Fibroblast of lung (primary cell): ENCODE measurements at regions not wholly inside any gene's neighbourhood (a gene's known extent, or its start where the extent isn't known, plus 50 kb on each side); places are given as distances from the start of the nearest gene placed in this dataset.

Experiments
- DNase-seq, 2 donors: peaks; one replicate each; pipeline versions ENCODE4 v3.0.0 to v3.0.0-alpha.2; 2010; ENCODE audit warnings: low read depth in 2 of 2
- H2AFZ ChIP-seq: 2 replicates; pipeline ENCODE4 v1.5.1; 2012; ENCODE audit warnings: low read length, control low read depth, inconsistent platforms
- H3K27ac ChIP-seq: 2 replicates; pipeline ENCODE4 v1.5.1; 2011; ENCODE audit warnings: low read length, control low read depth; ENCODE audit not compliant: insufficient read depth
- H3K27me3 ChIP-seq: 2 replicates; pipeline ENCODE4 v1.5.1; 2011; ENCODE audit warnings: mild to moderate bottlenecking, low read length; ENCODE audit not compliant: control insufficient read depth, insufficient read depth
- H3K36me3 ChIP-seq: 2 replicates; pipeline ENCODE4 v1.5.1; 2011; ENCODE audit warnings: low read length; ENCODE audit not compliant: control insufficient read depth, insufficient read depth
- H3K4me1 ChIP-seq: 2 replicates; pipeline ENCODE4 v1.5.1; 2011; ENCODE audit warnings: low read length; ENCODE audit not compliant: control insufficient read depth, insufficient read depth; ENCODE audit errors: extremely low read depth
- H3K4me2 ChIP-seq: 2 replicates; pipeline ENCODE4 v1.5.1; 2011; ENCODE audit warnings: low read length, control low read depth; ENCODE audit not compliant: insufficient read depth; ENCODE audit errors: extremely low read depth
- H3K4me3 ChIP-seq, 4 experiments: fragments of 200-600 bp in 1 of 4; sonication (generic) in 1 of 4; replicated peaks in 1 of 4; 2 replicates each; pipeline ENCODE4 v1.5.1; 2011 to 2016; ENCODE audit warnings: low read length in 4 of 4, low read depth in 3 of 4, mild to moderate bottlenecking in 3 of 4, control low read depth in 2 of 4, inconsistent platforms in 1 of 4, mixed read lengths in 1 of 4; ENCODE audit not compliant: insufficient read depth in 1 of 4; ENCODE audit errors: control extremely low read depth in 1 of 4
- H3K79me2 ChIP-seq: 2 replicates; pipeline ENCODE4 v1.5.1; 2012; ENCODE audit warnings: mild to moderate bottlenecking, low read length, inconsistent platforms; ENCODE audit not compliant: control insufficient read depth, insufficient read depth
- H3K9ac ChIP-seq: 2 replicates; pipeline ENCODE4 v1.5.1; 2011; ENCODE audit warnings: mild to moderate bottlenecking, low read length, control low read depth; ENCODE audit not compliant: insufficient read depth
- H3K9me3 ChIP-seq: 2 replicates; pipeline ENCODE4 v1.5.1; 2012; ENCODE audit warnings: low read depth, low read length; ENCODE audit not compliant: control insufficient read depth, insufficient read depth
- H4K20me1 ChIP-seq: 2 replicates; pipeline ENCODE4 v1.5.1; 2011; ENCODE audit warnings: low read length; ENCODE audit not compliant: control insufficient read depth, insufficient read depth; ENCODE audit errors: extremely low read depth
- EZH2 ChIP-seq: IDR thresholded peaks from 2 replicates; pipeline ENCODE4 v1.5.1; 2012; ENCODE audit warnings: low read length, control low read depth, mild to moderate bottlenecking; ENCODE audit errors: missing control alignments
- TF ChIP-seq, protein P1 (sequence below), 2 donors: IDR thresholded peaks in 1 of 2; conservative IDR thresholded peaks in 1 of 2; 1 replicate in 1 of 2; 2 replicates in 1 of 2; pipeline ENCODE4 v1.5.1; 2011 to 2012; ENCODE audit warnings: low read length in 2 of 2, control low read depth in 1 of 2, inconsistent platforms in 1 of 2, low read depth in 1 of 2, mild to moderate bottlenecking in 1 of 2

DNA sequence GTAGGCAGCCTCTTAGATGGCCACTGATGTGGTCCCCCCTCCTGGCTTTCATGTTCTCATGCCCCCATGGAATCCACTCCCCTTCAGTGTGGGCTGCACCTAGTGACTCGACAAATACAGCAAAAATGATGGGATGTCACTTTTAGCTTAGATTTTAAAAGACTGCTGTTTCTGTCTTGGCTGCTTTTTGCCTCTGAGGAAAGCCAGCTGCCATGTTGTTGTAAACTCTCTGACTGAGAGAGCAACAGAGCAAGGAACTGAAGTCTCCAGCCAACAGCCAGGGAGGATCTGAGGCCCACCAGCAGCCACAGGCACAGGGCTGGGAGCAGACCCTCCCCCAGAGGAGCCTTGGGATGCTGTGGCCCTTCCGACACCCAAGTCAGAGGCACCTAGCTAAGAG, 60.6 kb upstream of the MARCHF10 start:
- DNase-seq, result no peak
- H3K4me3 ChIP-seq, result no peak overlapping the region
- no peaks in the 10 kb centered on the region for H3K4me1 ChIP-seq
- H3K4me2 ChIP-seq, result no peak overlapping the region
- no peak overlapping the region for H3K9ac ChIP-seq
- H3K27ac ChIP-seq, result no peak overlapping the region
- TF ChIP-seq EZH2, result no peak
- TF ChIP-seq, protein P1, sequence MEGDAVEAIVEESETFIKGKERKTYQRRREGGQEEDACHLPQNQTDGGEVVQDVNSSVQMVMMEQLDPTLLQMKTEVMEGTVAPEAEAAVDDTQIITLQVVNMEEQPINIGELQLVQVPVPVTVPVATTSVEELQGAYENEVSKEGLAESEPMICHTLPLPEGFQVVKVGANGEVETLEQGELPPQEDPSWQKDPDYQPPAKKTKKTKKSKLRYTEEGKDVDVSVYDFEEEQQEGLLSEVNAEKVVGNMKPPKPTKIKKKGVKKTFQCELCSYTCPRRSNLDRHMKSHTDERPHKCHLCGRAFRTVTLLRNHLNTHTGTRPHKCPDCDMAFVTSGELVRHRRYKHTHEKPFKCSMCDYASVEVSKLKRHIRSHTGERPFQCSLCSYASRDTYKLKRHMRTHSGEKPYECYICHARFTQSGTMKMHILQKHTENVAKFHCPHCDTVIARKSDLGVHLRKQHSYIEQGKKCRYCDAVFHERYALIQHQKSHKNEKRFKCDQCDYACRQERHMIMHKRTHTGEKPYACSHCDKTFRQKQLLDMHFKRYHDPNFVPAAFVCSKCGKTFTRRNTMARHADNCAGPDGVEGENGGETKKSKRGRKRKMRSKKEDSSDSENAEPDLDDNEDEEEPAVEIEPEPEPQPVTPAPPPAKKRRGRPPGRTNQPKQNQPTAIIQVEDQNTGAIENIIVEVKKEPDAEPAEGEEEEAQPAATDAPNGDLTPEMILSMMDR (conservative IDR thresholded peaks at IDR 0.05 in 1 of 2, IDR thresholded peaks at IDR 0.05 in 1 of 2; ENCODE audit: low read depth in 1 of 2, low read length in 2 of 2), result no peak
- H3K36me3 ChIP-seq, result no peaks in the 10 kb centered on the region
- no peaks in the 10 kb centered on the region for H3K9me3 ChIP-seq
- H4K20me1 ChIP-seq, result no peaks in the 10 kb centered on the region
- H3K79me2 ChIP-seq, result no peaks in the 10 kb centered on the region
- no peak overlapping the region for H2AFZ ChIP-seq
- peaks cover 12% of the 10 kb centered on the region for H3K27me3 ChIP-seq

DNA sequence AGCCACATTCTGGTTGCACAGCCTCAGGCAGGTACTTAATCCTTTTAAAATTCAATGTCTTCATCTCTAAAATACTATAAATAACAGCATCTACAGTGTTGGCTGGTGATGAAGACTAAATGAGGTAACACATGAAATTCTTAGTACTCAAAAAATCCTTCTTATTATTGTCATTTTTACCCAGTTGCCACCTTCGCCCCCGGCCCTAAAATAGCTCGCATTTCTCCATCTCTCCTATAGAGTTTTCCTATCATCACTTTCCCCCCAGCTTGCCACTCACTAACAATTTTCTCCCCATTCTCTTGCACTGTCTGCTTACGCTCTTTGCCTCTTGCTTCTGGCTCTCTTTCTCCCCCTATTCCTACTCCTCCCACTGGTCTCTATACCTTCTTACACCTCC, 59.9 kb upstream of the MARCHF10 start:
- no peaks in the 10 kb centered on the region for H3K36me3 ChIP-seq

DNA sequence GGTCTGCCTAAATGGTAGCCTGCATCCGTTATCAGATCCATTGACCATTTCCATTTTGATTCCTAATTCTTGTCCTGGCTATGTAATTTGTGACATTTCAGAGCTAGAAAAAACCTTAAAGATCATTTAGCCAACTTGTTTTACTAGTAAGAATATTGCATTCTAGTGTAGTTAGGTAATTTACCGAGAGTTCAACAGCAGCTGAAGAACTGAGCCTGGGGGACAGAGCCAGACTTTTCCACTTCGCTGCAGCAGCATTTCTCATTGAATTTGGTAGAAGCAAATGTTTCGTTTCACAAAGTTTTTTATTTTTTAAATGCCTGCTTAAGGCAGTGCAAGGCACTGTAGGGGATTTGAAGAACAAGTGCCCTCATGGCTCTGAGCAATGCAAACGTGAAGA, 59.2 kb upstream of the MARCHF10 start:
- H3K4me3 ChIP-seq, result no peak overlapping the region
- H2AFZ ChIP-seq, result no peak overlapping the region
- TF ChIP-seq, protein P1 (conservative IDR thresholded peaks at IDR 0.05 in 1 of 2, IDR thresholded peaks at IDR 0.05 in 1 of 2; ENCODE audit: low read depth in 1 of 2, low read length in 2 of 2), result no peak
- TF ChIP-seq EZH2, result no peak
- H3K4me1 ChIP-seq, result no peaks in the 10 kb centered on the region
- no peak overlapping the region for H3K9ac ChIP-seq
- no peak for DNase-seq
- no peaks in the 10 kb centered on the region for H3K9me3 ChIP-seq
- no peaks in the 10 kb centered on the region for H3K79me2 ChIP-seq
- no peak overlapping the region for H3K27ac ChIP-seq
- H3K4me2 ChIP-seq, result no peak overlapping the region
- no peaks in the 10 kb centered on the region for H4K20me1 ChIP-seq
- no peaks in the 10 kb centered on the region for H3K36me3 ChIP-seq
- peaks cover 17% of the 10 kb centered on the region for H3K27me3 ChIP-seq

More for the DNA sequence above, 59.9 kb upstream of the MARCHF10 start:
- Histone ChIP-seq H4K20me1 (no peaks in the 10 kb centered on the region), H2AFZ (no peak overlapping the region), H3K79me2 (no peaks in the 10 kb centered on the region), H3K27ac (no peak overlapping the region), H3K4me1 (no peaks in the 10 kb centered on the region), H3K9me3 (no peaks in the 10 kb centered on the region), H3K4me2 (no peak overlapping the region), H3K4me3 (no peak overlapping the region), H3K27me3 (peaks cover 17% of the 10 kb centered on the region), H3K9ac (no peak overlapping the region)
- TF ChIP-seq, protein P1 (conservative IDR thresholded peaks at IDR 0.05 in 1 of 2, IDR thresholded peaks at IDR 0.05 in 1 of 2; ENCODE audit: low read depth in 1 of 2, low read length in 2 of 2), result no peak
- TF ChIP-seq EZH2, result no peak
- DNase-seq, result no peak
